PC-9 (cell line): ENCODE measurements at regions not wholly inside any gene's neighbourhood (a gene's known extent, or its start where the extent isn't known, plus 50 kb on each side); places are given as distances from the start of the nearest gene placed in this dataset.

Source experiments
- EZH2 ChIP-seq: fragments of 200-600 bp; sonication (generic); IDR thresholded peaks from 2 replicates; pipeline ENCODE4 v1.8.0; 2017; ENCODE audit warnings: antibody characterized with exemption, low read depth
- TF ChIP-seq, protein P1 (sequence below): fragments of 200-600 bp; sonication (generic); conservative IDR thresholded peaks from 2 replicates; pipeline ENCODE4 v1.6.1; 2017; ENCODE audit warnings: mixed run types, antibody characterized with exemption, mild to moderate bottlenecking, moderate library complexity

DNA sequence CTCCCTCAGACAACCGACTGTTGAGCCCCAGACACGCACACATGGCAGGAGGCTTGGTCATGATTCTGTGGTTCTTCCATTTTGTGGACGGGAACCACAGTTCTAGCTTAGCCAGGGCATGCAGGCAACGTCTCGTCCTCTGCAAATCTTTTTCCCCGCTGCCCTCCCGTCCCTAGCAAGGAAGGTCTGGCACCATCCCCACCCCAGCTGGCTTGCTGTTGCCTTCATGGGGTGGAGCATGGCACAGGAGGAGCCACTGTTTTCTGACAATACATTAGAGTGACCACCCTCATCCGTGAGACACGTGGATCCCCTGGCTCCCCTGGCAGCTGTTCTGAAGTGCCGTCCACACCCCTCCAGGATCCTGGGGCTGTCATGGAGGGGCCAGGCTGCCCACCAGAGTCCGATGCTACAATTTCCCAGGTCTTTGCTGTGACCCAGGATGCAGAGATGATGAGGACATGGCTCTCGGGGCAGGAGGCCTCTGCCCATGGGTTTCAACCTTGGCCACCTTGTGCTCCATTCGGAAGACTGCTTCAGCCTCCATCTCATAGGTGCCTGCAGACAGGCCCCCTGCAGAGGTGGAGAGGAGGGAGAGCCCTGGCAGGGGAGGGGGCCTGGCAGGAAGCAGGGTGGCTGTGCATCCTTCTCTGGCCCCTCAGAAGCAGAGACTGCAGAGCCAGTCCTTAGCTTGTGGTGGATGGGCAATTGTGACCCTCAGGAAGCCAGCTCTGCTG is 233.6 kb downstream of the GLRX3 start:
- TF ChIP-seq, protein P1, sequence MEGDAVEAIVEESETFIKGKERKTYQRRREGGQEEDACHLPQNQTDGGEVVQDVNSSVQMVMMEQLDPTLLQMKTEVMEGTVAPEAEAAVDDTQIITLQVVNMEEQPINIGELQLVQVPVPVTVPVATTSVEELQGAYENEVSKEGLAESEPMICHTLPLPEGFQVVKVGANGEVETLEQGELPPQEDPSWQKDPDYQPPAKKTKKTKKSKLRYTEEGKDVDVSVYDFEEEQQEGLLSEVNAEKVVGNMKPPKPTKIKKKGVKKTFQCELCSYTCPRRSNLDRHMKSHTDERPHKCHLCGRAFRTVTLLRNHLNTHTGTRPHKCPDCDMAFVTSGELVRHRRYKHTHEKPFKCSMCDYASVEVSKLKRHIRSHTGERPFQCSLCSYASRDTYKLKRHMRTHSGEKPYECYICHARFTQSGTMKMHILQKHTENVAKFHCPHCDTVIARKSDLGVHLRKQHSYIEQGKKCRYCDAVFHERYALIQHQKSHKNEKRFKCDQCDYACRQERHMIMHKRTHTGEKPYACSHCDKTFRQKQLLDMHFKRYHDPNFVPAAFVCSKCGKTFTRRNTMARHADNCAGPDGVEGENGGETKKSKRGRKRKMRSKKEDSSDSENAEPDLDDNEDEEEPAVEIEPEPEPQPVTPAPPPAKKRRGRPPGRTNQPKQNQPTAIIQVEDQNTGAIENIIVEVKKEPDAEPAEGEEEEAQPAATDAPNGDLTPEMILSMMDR = no peak
- TF ChIP-seq EZH2 = no peak
